H1 (cell line): ENCODE measurements at regions not wholly inside any gene's neighbourhood (a gene's known extent, or its start where the extent isn't known, plus 50 kb on each side); places are given as distances from the start of the nearest gene placed in this dataset.

ENCODE experiments used
- CTCF ChIA-PET: fragments of 300-600 bp; sonication (Branson Sonifier 250); formaldehyde crosslinking; loops from one replicate; lab custom pipeline; 2021; ENCODE audit not compliant: partially characterized antibody; lab: Charles Lee
- POLR2A ChIA-PET: fragments of 300-600 bp; sonication (Branson Sonifier 250); formaldehyde crosslinking; loops from one replicate; lab custom pipeline; 2021; ENCODE audit warnings: inconsistent platforms; ENCODE audit not compliant: partially characterized antibody; lab: Charles Lee
- DNase-seq, 2 experiments: peaks; one replicate each; pipeline versions ENCODE4 v3.0.0 to v3.0.0-alpha.2; 2010 to 2022; ENCODE audit warnings: low spot score in 2 of 2, low read depth in 1 of 2, mixed read lengths in 1 of 2
- FAIRE-seq: peaks from 2 replicates; lab custom pipeline; 2011; peaks lifted over from hg19 to GRCh38; lab: Jason Lieb, UNC
- H2AFZ ChIP-seq: 2 replicates; pipeline ENCODE4 v1.8.1; 2012; ENCODE audit warnings: low read length, inconsistent platforms
- H2AK5ac ChIP-seq: 2 replicates; pipeline ENCODE4 v1.6.1; 2013; ENCODE audit warnings: low read depth, low read length
- H2BK120ac ChIP-seq: replicated peaks from 2 replicates; pipeline ENCODE3; 2013; ENCODE audit warnings: low read depth, low read length, inconsistent platforms
- H2BK12ac ChIP-seq: 2 replicates; pipeline ENCODE4 v1.6.1; 2013; ENCODE audit warnings: low read depth, low read length
- H2BK15ac ChIP-seq: 2 replicates; pipeline ENCODE4 v1.6.1; 2013; ENCODE audit warnings: low read length
- H2BK20ac ChIP-seq: 2 replicates; pipeline ENCODE4 v1.6.1; 2013; ENCODE audit warnings: low read length
- H2BK5ac ChIP-seq: 2 replicates; pipeline ENCODE4 v1.6.1; 2013; ENCODE audit warnings: low read depth, low read length
- H3K14ac ChIP-seq: 2 replicates; pipeline ENCODE4 v1.6.1; 2013; ENCODE audit warnings: inconsistent platforms; ENCODE audit not compliant: insufficient read length
- H3K18ac ChIP-seq: 2 replicates; pipeline ENCODE4 v1.6.1; 2013; ENCODE audit warnings: low read length; ENCODE audit errors: extremely low read depth
- H3K23ac ChIP-seq: 2 replicates; pipeline ENCODE4 v1.6.1; 2013; ENCODE audit warnings: inconsistent platforms; ENCODE audit not compliant: insufficient read length
- H3K23me2 ChIP-seq: 2 replicates; pipeline ENCODE4 v1.6.1; 2013; ENCODE audit warnings: low read depth, low read length
- H3K27ac ChIP-seq: 2 replicates; pipeline ENCODE4 v1.6.1; 2011; ENCODE audit warnings: low read depth, low read length, inconsistent platforms
- H3K27me3 ChIP-seq, 4 experiments: replicated peaks in 1 of 4; 1 replicate in 1 of 4; 2 replicates in 3 of 4; pipeline versions ENCODE4 v1.6.1 to v1.8.1; 2011 to 2013; ENCODE audit warnings: low read length in 3 of 4, mild to moderate bottlenecking in 3 of 4, inconsistent platforms in 2 of 4, mixed read lengths in 2 of 4, moderate library complexity in 1 of 4; ENCODE audit not compliant: control insufficient read depth in 3 of 4, insufficient read depth in 3 of 4; ENCODE audit errors: extremely low read depth in 1 of 4
- H3K36me3 ChIP-seq, 4 experiments: 2 replicates each; pipeline versions ENCODE4 v1.6.1 to v1.8.1; 2011 to 2013; ENCODE audit warnings: mild to moderate bottlenecking in 4 of 4, low read length in 3 of 4, moderate library complexity in 2 of 4, control low read depth in 1 of 4, inconsistent platforms in 1 of 4; ENCODE audit not compliant: insufficient read depth in 4 of 4, control insufficient read depth in 2 of 4
- H3K4ac ChIP-seq: replicated peaks from 2 replicates; pipeline ENCODE3; 2013; ENCODE audit warnings: low read length, low read depth, mixed read lengths, inconsistent platforms; ENCODE audit not compliant: insufficient read length
- H3K4me1 ChIP-seq, 4 experiments: replicated peaks in 1 of 4; 1 replicate in 1 of 4; 2 replicates in 3 of 4; pipeline versions ENCODE4 v1.6.1 to v1.8.1; 2011 to 2013; ENCODE audit warnings: low read length in 3 of 4, inconsistent platforms in 2 of 4, mixed read lengths in 1 of 4; ENCODE audit not compliant: insufficient read depth in 4 of 4, control insufficient read depth in 3 of 4
- H3K4me2 ChIP-seq, 2 experiments: 2 replicates each; pipeline versions ENCODE4 v1.6.1 to v1.8.1; 2011 to 2013; ENCODE audit warnings: low read depth in 2 of 2, low read length in 2 of 2, control low read depth in 1 of 2, inconsistent platforms in 1 of 2, mild to moderate bottlenecking in 1 of 2; ENCODE audit not compliant: insufficient read depth in 1 of 2
- H3K4me3 ChIP-seq, 4 experiments: fragments of 200-600, 300-600 bp in 1 of 4; sonication (generic), shearing (Covaris generic), sonication (Bioruptor Twin) in 1 of 4; 2 replicates each; pipeline versions ENCODE4 v1.5.1 to v1.8.1; 2011 to 2016; ENCODE audit warnings: low read length in 4 of 4, low read depth in 3 of 4, control low read depth in 2 of 4, inconsistent platforms in 2 of 4, mild to moderate bottlenecking in 2 of 4, mixed read lengths in 1 of 4, moderate library complexity in 1 of 4; ENCODE audit not compliant: insufficient read depth in 2 of 4; ENCODE audit errors: extremely low read depth in 1 of 4
- H3K56ac ChIP-seq: replicated peaks from 2 replicates; pipeline ENCODE3; 2013; ENCODE audit warnings: low read depth, mild to moderate bottlenecking, mixed read lengths, low read length, inconsistent platforms; ENCODE audit not compliant: insufficient read length
- H3K79me1 ChIP-seq: 2 replicates; pipeline ENCODE4 v1.6.1; 2013; ENCODE audit warnings: low read depth, low read length, control low read depth
- H3K79me2 ChIP-seq, 2 experiments: 2 replicates each; pipeline versions ENCODE4 v1.6.1 to v1.8.1; 2012 to 2013; ENCODE audit warnings: low read length in 2 of 2, mild to moderate bottlenecking in 2 of 2, inconsistent platforms in 1 of 2; ENCODE audit not compliant: insufficient read depth in 2 of 2, control insufficient read depth in 1 of 2
- H3K9ac ChIP-seq, 4 experiments: replicated peaks in 1 of 4; 1 replicate in 1 of 4; 2 replicates in 3 of 4; pipeline versions ENCODE4 v1.6.1 to v1.8.1; 2011 to 2013; ENCODE audit warnings: low read depth in 3 of 4, low read length in 3 of 4, control low read depth in 2 of 4, mild to moderate bottlenecking in 2 of 4, moderate library complexity in 2 of 4, inconsistent platforms in 1 of 4; ENCODE audit errors: extremely low read depth in 1 of 4
- H3K9me3 ChIP-seq, 2 experiments: 2 replicates each; pipeline versions ENCODE4 v1.6.1 to v1.8.1; 2012 to 2013; ENCODE audit warnings: mild to moderate bottlenecking in 2 of 2, moderate library complexity in 2 of 2, control low read depth in 1 of 2, inconsistent platforms in 1 of 2, low read depth in 1 of 2, low read length in 1 of 2, mixed read lengths in 1 of 2; ENCODE audit not compliant: insufficient read depth in 2 of 2
- H4K20me1 ChIP-seq, 2 experiments: replicated peaks in 1 of 2; 2 replicates each; pipeline versions ENCODE3 to v1.8.1; 2011 to 2013; ENCODE audit warnings: inconsistent platforms in 2 of 2, low read length in 2 of 2, mild to moderate bottlenecking in 1 of 2; ENCODE audit not compliant: insufficient read depth in 2 of 2, control insufficient read depth in 1 of 2
- H4K5ac ChIP-seq: 2 replicates; pipeline ENCODE4 v1.6.1; 2013; ENCODE audit warnings: low read length, low read depth, mixed read lengths, inconsistent platforms; ENCODE audit not compliant: insufficient read length
- H4K8ac ChIP-seq: 2 replicates; pipeline ENCODE4 v1.8.0; 2013; ENCODE audit warnings: mild to moderate bottlenecking, moderate library complexity, low read length, inconsistent platforms; ENCODE audit not compliant: insufficient read depth; ENCODE audit errors: extremely low read depth
- H4K91ac ChIP-seq: replicated peaks from 2 replicates; pipeline ENCODE3; 2013; ENCODE audit warnings: low read length, mixed read lengths, inconsistent platforms; ENCODE audit not compliant: insufficient read length
- ASH2L ChIP-seq: fragments of 200-600, 300-600 bp; sonication (generic); IDR thresholded peaks from one replicate; pipeline ENCODE4 v1.7.1; 2017; ENCODE audit warnings: low read length
- MAFK ChIP-seq: IDR thresholded peaks from 2 replicates; pipeline ENCODE4 v1.6.1; 2012; ENCODE audit warnings: low read depth, mild to moderate bottlenecking, improper control_type of control experiment, low read length
- SUZ12 ChIP-seq: fragments of 200-600 bp; sonication (generic); IDR thresholded peaks from 2 replicates; pipeline ENCODE4 v1.6.1; 2012; ENCODE audit warnings: mild to moderate bottlenecking, inconsistent platforms, low read length, moderate library complexity, mixed read lengths
- WGBS, 2 experiments: shearing (Covaris generic) in 1 of 2; methylation state at CpG; one replicate each; pipeline versions ENCODE4 v1.1.6 to v1.1.7; 2013 to 2015; ENCODE audit warnings: low lambda C conversion rate in 2 of 2, mixed read lengths in 2 of 2, inconsistent platforms in 1 of 2, low coverage in 1 of 2, missing lambda C conversion rate in 1 of 2; ENCODE audit not compliant: insufficient replicate concordance in 2 of 2, insufficient coverage in 1 of 2, insufficient read length in 1 of 2; ENCODE audit errors: extremely low coverage in 1 of 2, missing lambda C conversion rate in 1 of 2; 5-methylcytosine and 5-hydroxymethylcytosine counted together
- TF ChIP-seq, protein P1 (sequence below): IDR thresholded peaks from 2 replicates; pipeline ENCODE4 v1.6.1; 2012; ENCODE audit warnings: inconsistent platforms

DNA sequence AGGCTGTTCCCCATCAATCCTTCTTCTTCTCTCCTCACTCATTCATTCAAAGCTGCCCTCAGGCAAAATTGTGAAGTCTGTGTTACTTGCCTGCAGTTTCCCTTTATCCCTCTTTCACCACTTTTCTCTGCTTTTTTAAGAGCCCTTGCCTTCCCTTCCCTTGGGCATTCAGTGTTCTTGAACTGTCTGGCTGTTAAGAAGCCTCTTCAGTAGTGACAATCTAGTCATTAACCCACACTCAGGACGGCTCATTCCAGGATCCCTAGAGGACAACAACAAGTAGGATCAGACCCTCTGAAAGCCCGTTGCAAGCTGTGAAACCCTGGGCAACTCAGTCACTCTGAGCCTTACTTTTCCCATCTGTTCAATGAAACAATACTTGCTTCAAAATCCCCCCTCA, 615.7 kb downstream of the EPHA4 start:
- H2BK12ac ChIP-seq, result no peak overlapping the region
- no peak for TF ChIP-seq ASH2L
- no peak for TF ChIP-seq SUZ12
- TF ChIP-seq, protein P1, sequence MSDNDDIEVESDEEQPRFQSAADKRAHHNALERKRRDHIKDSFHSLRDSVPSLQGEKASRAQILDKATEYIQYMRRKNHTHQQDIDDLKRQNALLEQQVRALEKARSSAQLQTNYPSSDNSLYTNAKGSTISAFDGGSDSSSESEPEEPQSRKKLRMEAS, result no peak
- no peak for TF ChIP-seq MAFK
- TF ChIP-seq, all 59 proteins: peak for 0
- no peak overlapping the region for H4K5ac ChIP-seq
- no peak overlapping the region for H2AFZ ChIP-seq
- DNase-seq (no peak), FAIRE-seq (no peak)
- H2AK5ac ChIP-seq, result no peak overlapping the region
- no peaks in the 10 kb centered on the region for H3K27me3 ChIP-seq
- H3K14ac ChIP-seq, result no peak overlapping the region
- no peak overlapping the region for H3K4ac ChIP-seq
- H2BK120ac ChIP-seq, result no peak overlapping the region
- no peaks in the 10 kb centered on the region for H4K20me1 ChIP-seq
- no peaks in the 10 kb centered on the region for H3K36me3 ChIP-seq
- ChIA-PET POLR2A (no interaction called here), CTCF (interaction anchor here (0.6 to 0.8 kb wide), 2 partner anchors 117 to 1014 kb away, joined by 3 read pairs; no protein-coding TSS in a partner anchor)
- no peak overlapping the region for H3K9ac ChIP-seq
- H3K27ac ChIP-seq, result no peak overlapping the region
- H3K79me2 ChIP-seq, result no peaks in the 10 kb centered on the region
- no peaks in the 10 kb centered on the region for H3K79me1 ChIP-seq
- H3K4me3 ChIP-seq, result no peak overlapping the region
- H2BK20ac ChIP-seq, result no peak overlapping the region
- no peak overlapping the region for H4K91ac ChIP-seq
- no peaks in the 10 kb centered on the region for H3K9me3 ChIP-seq
- H3K18ac ChIP-seq, result no peak overlapping the region
- H3K4me1 ChIP-seq, result no peaks in the 10 kb centered on the region
- H2BK5ac ChIP-seq, result no peak overlapping the region
- no peak overlapping the region for H4K8ac ChIP-seq
- no peak overlapping the region for H3K56ac ChIP-seq
- 97% methylated on average over 2 of the region's 2 CpGs; no CpG with 5 or more reads in 1 of the 2 experiments for WGBS, 2 experiments
- H2BK15ac ChIP-seq, result no peak overlapping the region
- H3K23ac ChIP-seq, result no peak overlapping the region
- H3K4me2 ChIP-seq, result no peak overlapping the region
- no peaks in the 10 kb centered on the region; the same call in 1 of the 2 replicates for H3K23me2 ChIP-seq
